GM12873 (cell line): ENCODE measurements at regions not wholly inside any gene's neighbourhood (a gene's known extent, or its start where the extent isn't known, plus 50 kb on each side); places are given as distances from the start of the nearest gene placed in this dataset.

Experiments
- TF ChIP-seq, protein P1 (sequence below): IDR thresholded peaks from 2 replicates; pipeline ENCODE4 v1.5.1; 2012; ENCODE audit warnings: low read depth, mild to moderate bottlenecking, moderate library complexity, low read length, control low read depth; ENCODE audit not compliant: insufficient read depth; ENCODE audit errors: missing control alignments

DNA sequence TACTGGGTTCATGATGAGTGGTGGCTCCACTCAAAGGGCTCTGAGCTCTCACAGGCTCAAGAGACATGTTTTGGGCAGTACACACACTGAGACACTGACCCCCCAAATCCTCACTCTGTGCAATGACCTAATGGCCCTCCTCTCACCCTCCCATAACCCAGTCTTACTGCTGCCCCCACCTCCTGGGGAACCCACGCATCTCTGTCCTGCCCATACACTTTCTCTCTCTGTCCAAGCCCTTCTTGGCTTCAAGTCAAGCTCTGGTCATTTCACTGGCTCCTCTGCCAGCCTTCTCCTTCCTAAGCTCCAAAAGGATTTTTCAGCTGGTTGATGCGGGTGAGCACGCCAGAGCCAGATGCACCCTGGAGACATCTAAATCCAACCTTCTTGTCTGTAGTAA is 187.9 kb upstream of the TSHZ3 start:
- TF ChIP-seq, protein P1, sequence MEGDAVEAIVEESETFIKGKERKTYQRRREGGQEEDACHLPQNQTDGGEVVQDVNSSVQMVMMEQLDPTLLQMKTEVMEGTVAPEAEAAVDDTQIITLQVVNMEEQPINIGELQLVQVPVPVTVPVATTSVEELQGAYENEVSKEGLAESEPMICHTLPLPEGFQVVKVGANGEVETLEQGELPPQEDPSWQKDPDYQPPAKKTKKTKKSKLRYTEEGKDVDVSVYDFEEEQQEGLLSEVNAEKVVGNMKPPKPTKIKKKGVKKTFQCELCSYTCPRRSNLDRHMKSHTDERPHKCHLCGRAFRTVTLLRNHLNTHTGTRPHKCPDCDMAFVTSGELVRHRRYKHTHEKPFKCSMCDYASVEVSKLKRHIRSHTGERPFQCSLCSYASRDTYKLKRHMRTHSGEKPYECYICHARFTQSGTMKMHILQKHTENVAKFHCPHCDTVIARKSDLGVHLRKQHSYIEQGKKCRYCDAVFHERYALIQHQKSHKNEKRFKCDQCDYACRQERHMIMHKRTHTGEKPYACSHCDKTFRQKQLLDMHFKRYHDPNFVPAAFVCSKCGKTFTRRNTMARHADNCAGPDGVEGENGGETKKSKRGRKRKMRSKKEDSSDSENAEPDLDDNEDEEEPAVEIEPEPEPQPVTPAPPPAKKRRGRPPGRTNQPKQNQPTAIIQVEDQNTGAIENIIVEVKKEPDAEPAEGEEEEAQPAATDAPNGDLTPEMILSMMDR = no peak

DNA sequence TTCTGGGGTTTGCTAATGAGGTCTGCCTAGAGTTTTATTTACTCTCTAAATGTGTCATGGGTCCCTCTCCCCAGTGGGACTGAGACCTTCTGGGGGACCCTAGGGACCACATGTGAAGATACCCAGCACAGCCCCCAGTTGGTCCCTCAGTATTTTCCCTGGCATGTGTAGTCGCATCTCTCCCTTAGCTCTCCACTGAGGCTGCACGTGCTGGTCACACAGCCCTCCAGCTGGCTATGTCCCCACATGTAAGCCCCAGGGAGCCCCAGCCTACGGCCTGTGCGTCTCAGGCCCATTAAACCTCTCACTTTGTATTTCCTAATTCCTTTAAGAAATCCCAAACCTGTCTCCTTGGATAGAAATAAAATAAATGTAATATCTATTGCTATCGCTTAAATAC is 189.6 kb upstream of the TSHZ3 start:
- TF ChIP-seq, protein P1 = no peak

DNA sequence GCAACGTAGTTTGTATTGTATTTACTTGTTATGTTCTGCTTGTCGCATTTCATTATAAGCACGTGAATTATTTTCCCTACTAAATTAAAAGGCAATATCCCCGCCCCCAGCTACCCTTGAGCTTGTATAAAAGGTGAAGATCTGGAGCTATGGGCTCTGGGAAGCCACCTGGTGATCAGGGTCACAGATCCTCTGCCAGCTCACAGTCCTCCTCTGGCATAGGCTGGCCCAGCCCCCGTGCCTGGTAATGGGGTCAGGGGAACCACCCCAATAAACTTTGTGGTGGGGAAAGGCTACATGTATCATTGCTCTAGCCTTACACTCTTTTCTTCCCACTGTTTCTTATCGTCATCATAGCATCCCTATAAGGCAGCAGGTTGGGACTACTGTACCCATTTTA is 190.2 kb upstream of the TSHZ3 start:
- TF ChIP-seq, protein P1 = no peak

DNA sequence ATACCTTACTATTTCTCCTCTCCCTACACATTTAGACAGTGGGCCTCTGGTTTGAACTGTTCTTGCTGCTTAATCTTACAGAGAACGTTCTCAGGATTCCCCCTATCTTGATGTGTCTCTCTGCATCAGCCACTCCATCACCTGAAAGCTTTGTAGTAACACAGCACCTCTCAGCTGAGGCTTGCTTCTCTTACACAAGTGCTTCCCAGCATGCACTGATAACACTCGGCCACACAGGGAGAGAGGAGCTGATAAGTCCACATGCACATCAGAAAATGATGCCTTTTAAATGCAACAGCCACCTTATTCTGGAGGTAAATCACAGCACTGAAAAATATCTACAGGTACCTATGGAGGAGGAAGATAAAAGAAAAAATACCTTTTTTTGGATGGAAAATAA is 192.2 kb upstream of the TSHZ3 start:
- TF ChIP-seq, protein P1 = no peak

DNA sequence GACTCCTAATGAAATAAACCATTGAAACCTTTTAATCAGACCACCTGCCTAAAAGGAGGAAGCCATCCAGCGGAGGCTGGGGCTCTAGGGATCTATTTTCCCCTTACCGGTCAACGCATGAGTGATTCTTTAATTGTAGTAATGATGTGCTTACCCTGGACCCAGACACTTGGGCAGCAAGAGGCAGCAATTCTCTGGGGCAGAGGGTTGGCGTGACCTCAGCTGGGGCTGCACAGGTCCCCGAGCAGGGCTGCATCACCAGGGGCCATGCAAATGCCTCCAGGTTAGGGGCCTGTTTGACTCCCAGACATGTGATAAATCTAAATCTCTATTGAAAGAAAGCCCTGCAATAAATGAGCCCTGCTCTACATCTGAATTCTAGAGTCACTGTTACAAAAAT is 194.2 kb upstream of the TSHZ3 start:
- TF ChIP-seq, protein P1 = no peak

DNA sequence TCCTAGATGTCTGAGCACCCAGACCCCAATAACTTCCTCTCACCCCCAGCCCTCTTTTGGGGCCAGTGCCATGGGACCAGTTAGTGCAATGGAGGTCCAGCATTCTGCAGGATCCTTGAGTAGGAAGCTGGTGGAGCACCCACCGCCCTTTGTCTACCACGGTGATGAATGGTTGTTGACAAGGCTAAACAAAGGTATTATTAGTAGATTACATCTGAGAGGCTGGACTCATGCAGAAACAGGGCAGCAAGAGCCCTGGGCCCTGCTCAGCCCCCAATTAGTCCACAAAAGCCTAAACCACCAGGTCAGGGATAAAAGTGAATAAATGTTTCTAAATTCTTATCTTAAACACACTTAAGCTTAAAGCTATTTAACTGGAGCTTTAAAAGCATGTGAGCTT is 196.5 kb upstream of the TSHZ3 start:
- TF ChIP-seq, protein P1 = no peak

DNA sequence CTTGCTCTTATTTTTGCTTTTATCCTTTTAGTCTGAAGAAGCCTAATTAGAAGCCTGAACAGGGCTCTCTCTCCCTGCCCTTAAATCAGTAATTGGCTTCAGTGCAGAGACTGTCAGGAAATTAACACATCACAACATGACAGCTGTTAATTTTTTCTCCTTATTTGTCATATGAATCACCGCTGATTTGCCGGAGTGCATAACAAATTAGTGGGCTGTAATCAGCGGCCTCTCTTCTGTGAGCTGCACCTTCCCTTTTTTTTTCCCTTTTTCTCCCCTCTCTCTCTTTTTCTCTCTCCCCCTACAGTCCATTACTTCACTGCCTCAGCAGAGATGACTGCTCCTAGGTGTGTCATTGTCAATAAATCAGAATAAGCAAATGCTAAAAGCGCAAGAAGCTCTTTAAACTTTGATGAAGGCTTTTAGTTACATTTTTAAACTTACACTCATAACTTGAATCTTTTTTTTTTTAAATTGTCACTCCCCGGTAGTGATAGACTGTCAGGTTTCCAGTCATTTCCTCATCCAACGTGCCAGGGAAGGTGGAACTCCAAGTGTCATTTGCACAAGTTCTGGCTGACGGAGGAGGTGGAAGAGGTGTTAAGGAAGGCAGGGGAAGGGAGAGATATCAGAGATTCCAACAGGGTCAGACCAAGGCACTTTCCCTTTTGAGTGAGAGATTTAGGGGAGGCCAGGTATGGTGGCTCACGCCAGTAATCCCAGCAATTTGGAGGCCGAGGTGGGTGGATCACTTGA is 197.1 kb upstream of the TSHZ3 start:
- TF ChIP-seq, protein P1 = no peak
